ENCODE measurements at regions not wholly inside any gene's neighbourhood (a gene's known extent, or its start where the extent isn't known, plus 50 kb on each side); places are given as distances from the start of the nearest gene placed in this dataset.
"Not testable (repeated sequence)": the region's sequence is repeated elsewhere in the genome, so short reads cannot be mapped to it uniquely, and the experiment has no call there.

DNA sequence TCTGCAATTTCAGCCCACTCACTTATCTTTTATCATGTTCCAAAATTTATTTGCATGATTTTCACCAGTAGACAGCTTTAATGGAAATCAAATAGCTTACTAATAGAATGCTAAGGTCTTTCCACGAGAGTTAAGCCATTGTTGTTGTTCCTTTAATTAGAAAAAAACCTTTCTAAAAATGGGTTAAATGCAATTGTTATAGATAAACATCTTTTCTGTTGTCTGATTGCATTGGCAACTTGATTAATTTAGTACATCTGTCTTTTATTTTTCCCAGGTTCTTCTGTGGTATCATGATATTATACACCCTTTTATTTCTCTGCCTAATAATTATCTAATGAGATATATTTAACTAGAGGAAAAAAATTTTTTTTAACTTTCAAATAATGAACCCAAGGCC, 487.6 kb upstream of the MBL2 start:
- ATAC-seq (no peak), DNase-seq (no peak)
- intact Hi-C loops (cut with micrococcal nuclease) = no loop called here

DNA sequence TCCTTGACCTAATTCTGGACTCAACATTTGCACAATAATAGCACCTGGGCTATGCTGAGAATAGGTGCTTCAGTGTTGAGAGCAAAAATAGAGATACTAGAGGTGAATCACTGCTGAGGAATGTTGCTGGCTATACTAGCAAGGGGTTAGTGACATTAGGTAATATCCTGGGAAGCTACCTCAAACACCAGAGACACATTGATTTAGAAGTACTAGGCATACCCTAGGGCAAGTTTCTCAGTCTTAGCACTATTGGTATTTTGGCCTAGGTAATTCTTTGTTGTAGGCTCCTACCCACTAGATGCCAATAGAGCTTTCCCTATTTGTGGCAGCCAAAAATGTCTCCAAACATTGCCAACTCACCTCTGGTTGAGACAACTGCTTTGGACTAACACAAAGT, 484.0 kb upstream of the MBL2 start:
- intact Hi-C loops (cut with micrococcal nuclease) = no loop called here
- ATAC-seq (peak; percentile 50), DNase-seq (no peak)

DNA sequence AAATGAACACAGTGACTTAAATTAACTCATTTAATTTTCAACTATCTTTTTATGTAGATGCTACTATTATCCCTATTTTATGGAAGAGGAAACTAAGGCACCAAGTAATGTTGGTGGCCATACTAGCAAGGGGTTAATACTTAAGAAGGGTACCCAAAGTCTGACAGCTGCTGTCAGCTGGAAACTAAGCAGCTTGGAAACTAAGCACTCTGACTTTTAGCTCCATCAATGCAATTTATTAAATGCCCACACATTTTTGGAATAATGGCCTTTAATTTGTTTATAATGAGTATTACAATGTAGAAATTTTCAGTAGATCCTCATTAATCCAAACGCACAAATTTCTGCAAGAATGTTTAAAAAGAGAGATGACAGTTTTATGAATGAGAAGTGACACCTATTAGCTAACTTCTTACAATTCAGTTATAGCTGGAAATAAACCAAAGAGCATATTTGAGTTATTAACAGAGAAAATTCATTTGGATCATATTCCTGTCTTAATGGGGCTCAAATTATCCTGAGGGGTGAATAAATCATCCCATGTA, 483.1 kb upstream of the MBL2 start:
- intact Hi-C loops (cut with micrococcal nuclease) = no loop called here
- ATAC-seq (no peak), DNase-seq (no peak)

DNA sequence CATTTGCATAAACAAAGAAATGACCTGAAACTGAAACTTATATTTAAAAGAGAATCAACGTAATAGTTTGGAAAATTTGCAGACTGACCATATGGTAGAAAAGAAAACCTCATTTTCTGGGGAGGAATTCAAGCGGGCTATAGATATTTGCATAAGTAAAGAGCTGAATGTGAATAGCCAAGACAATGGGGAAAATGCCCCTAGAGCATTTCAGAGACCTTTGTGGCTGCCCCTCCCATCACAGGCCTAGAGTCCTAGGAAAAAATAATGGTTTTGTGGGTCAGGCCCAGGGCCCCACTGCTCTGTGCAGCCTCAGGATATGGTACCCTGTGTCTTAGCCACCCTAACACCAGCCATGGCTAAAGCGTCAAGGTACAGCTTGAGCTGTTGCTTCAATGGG, 480.6 kb upstream of the MBL2 start:
- no peak for DNase-seq
- no peak for ATAC-seq
- intact Hi-C loops (cut with micrococcal nuclease) = no loop called here

DNA sequence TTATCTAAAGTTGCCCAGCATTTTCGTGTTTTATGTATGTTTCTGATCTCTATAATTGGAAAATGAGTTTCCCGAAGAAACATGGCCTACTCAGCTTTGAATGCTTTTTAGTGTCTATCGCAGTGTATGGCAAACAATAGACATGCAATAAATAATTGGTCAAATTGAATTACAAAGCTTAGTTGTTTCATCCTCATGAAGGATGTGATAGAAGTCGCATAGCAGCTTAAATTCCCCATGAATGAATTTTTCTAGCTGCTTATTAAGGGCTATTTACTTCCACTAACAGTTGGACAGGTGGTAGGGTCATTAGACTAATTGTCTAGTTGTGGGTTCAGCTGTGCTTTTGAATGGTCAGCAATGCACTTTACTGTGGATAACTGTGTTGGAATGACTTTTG, 467.3 kb upstream of the MBL2 start:
- ATAC-seq = no peak
- DNase-seq = no peak
- intact Hi-C loops (cut with micrococcal nuclease) = no loop called here

DNA sequence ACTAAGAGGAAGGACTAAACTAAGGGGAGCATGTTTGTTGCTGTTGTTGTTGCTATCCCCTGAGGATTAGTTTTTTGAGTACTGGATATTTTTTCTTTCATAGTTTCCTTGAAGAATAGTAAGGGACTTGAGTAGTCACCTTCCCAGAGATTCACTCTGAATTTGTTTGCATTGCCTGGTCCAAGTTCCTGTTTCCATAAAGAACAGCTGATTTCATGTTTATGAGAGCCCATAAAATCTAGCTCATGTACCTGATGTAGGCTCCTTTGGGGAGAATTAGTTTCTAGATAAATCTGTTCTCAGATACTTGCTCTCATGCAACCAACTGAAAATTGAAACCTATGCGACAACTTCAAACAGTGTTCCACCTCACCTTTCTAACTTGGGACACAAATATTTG, 464.4 kb upstream of the MBL2 start:
- intact Hi-C loops (cut with micrococcal nuclease) = no loop called here
- ATAC-seq (no peak), DNase-seq (no peak)

DNA sequence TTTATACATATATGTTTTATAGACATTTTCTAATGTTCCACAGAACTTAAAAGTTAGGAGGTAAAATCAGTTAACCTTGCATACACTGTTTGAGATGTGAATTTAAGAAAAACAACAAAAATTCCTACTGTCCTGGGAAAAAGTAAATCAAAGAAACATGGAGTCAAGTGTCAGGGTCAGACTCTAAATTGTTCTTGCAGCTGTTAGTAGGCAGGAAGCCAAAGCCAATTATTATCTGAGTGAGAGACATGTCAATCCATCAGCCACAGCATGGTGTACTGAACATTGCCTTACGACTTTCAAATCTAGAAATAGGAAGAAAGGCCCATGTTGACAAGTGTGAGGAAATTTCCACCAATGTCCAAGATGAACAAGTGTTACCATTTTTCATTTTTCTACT, 461.2 kb upstream of the MBL2 start:
- intact Hi-C loops (cut with micrococcal nuclease) = no loop called here
- DNase-seq (no peak), ATAC-seq (no peak)

DNA sequence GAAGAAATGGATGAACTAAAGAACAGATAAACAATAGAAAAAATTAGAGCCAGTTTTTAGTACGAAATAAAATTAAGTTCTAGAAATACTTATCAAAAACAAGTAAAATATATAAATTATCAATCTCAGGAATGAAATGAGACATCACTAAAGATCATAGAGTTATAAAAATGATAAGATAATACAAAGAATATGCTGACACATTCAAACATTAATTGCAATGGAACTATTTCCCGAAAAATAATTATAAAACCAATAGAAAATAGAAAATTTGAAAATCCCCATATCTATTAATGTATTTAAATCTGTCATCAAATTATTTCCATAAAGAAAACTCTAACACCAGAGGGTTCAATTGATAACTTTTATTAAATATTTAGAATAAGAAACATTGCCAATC, 458.1 kb upstream of the MBL2 start:
- ATAC-seq (no peak), DNase-seq (no peak)
- intact Hi-C loops (cut with micrococcal nuclease) = no loop called here

DNA sequence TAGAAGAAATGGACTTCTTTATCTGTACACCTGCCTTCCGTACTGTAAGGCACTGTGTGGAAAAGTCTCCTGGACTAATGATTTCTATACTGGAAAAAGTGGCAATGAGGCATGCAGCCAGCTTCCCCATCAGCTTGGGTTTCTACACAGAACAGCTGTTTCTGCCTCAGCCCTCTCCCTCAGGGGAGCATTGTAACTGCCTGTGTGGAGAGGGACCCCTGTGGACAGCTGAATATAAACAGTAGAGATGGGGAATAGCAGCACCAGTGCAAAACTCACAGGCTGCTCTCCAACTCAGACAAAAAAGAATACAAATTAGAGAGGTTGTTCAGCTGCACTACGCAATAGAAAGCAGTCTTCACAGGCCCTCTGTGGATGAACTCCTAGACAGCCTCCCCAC, 451.3 kb upstream of the MBL2 start:
- intact Hi-C loops (cut with micrococcal nuclease) = no loop called here
- ATAC-seq = no peak
- no peak for DNase-seq

DNA sequence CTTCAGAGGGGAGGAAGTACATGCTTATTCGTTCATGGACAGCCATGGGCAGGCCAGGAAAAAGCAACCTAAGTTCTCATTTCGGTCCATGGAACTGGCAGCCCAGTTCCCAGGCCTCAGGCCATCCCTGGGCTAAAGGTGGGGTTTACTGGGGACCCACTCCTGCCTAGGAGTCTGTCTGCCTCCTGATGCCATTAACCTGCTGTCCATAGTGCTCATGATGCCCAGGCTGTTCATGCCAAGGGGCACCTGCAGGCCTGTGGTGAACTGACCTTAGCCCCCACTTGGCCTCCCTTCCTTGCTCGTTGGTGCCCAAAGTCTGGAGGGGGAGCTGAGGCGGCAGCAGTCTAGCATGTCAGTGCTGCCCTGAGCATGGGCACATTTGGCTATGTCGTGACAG, 450.2 kb upstream of the MBL2 start:
- ATAC-seq (no peak), DNase-seq (no peak)
- intact Hi-C loops (cut with micrococcal nuclease) = no loop called here

DNA sequence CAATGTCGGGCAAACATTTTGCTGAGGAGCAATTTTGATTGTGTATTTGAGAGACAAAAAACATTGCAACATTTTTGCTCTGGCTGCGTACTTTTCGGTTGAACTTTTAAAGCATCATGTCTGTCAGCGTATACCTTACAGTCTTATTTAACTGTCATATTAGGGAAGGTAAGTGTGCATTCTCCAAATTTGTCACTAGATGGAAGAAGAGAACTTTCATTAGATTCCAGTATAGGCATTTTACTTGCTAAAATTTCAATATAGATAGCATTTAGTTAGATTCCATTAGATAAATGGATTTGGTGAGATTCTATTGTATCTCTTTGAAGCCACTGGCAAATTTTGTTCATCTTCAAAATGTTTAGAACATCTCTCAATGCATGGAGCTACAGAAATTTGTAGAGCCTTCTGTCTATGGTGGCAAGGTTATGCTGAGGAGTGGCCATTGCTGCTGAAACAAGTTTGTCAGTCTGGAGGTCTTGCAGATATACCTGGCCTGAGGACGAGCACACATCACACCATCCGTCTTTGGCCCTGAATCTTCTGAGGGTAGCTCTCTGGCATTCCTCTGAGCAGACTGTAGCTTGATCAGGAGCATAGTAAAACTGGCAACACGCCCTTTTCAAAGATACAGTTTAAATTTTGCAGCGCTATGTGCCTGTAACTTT, 437.5 kb upstream of the MBL2 start:
- intact Hi-C loops (cut with micrococcal nuclease) = no loop called here
- DNase-seq (no peak), ATAC-seq (no peak)

DNA sequence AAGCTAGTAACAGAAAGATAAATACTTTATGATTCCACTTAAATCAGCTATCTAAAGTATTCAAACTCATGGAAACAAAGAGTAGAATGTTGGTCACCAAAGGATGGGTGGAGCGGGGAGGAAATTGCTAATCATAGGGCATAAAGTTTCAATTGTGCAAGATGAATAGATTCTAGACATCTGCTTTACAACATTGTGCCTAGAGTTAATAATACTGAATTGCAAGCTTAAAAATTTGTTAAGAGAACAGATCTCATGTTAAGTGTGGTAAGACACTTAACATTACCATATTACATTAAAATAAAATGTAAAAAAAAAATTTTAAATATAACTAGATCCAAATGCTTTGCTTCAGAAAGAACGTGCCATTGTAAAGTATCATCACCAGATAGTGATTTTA, 411.1 kb upstream of the MBL2 start:
- DNase-seq (no peak), ATAC-seq (no peak)
- intact Hi-C loops (cut with micrococcal nuclease) = no loop called here

DNA sequence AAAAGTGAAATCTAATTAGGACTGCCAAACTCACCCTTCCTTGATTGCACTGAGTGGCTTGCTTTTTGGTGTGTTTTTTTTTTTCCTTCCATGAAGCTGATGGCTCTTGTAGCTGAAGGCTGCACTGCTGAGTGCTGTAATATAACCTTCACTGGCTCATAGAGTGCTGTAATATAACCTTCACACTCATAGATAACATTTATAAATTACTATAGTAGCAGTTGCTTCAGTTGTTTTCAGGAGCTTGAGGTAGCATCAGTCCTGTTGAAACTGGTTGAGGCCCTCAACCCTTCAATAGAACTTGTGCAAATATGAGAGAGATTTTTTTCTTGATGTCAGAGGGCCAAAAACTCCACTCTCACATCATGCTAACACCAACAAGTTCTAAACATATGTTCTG, 404.9 kb upstream of the MBL2 start:
- intact Hi-C loops (cut with micrococcal nuclease) = no loop called here
- ATAC-seq = no peak
- no peak for DNase-seq

DNA sequence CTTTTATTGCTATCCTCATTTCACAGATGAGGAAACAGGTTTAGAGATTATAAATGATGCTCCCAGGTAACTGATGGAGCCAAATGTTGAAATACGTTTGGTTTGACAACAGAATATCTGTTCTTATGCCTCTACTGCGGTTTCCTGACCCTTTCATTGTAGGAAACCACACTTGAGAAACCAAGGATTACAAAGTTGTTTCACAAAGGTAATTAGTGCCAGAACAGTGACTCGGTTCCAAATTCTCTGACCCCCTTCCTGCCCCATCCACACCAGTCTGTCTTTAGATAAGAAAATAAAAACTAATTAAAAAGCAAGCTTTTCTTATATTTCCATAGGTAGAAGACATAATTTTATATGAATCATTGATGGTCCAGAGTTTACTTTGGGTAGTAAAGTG, 393.7 kb upstream of the MBL2 start:
- ATAC-seq = no peak
- DNase-seq = no peak
- intact Hi-C loops (cut with micrococcal nuclease) = no loop called here

DNA sequence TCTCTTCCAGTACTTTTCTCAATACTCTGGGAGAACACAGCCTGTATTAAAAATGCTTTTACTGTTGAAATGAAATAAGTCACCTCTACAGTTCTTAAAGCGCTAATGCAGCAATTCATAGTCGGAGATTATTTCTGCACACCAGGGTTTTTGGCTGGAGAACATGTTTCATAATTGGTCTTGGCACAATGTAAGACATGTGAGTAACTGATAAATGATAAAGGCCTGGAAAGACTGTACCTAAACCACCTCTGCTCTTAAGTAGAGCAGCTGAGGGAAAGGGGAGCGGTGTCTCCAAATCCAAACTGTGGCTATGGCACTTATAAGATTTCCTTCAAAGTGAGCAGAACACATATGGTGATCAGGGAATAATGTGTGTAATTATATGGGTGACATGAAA, 390.3 kb upstream of the MBL2 start:
- intact Hi-C loops (cut with micrococcal nuclease) = no loop called here
- peak; percentile 74 for ATAC-seq
- no peak for DNase-seq

DNA sequence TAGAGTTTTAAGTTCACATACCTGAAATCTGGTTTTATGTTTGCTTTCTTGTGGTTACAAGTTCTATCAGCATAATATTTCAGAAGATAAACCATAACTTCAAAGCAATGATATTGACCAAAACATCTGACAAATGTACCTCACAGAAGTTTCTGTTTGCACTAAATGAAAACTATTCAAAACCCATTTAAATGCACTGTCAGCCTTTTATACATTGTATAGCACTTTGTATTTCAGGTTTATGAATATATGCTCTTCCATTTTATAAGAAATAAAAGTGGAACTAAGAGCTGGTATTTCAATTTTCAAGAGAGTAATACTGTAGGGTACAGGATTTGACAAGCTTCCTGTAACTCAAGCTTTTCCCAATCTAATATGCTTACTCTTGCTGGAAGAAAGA, 388.6 kb upstream of the MBL2 start:
- intact Hi-C loops (cut with micrococcal nuclease) = no loop called here
- ATAC-seq = no peak
- DNase-seq = no peak

DNA sequence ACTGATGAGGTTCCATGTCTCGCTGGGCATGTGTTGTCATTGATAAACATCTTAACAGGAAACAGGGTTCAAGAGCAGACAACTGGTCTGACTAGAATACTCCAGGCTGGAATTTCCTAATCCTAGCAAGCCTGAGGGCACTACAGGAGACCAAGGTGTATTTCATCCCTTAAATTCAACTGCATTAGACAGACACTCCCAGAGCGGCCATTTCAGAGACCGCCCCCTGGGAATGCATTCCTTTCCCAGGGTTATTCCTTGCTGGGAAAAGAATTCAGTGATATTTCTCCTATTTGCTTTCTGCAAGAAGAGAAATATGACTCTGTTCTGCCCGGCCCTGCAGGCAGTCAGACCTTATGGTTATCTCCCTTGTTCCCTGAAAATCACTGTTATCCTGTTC, 383.1 kb upstream of the MBL2 start:
- DNase-seq; intact Hi-C loops (cut with micrococcal nuclease); ATAC-seq: not testable (repeated sequence)

DNA sequence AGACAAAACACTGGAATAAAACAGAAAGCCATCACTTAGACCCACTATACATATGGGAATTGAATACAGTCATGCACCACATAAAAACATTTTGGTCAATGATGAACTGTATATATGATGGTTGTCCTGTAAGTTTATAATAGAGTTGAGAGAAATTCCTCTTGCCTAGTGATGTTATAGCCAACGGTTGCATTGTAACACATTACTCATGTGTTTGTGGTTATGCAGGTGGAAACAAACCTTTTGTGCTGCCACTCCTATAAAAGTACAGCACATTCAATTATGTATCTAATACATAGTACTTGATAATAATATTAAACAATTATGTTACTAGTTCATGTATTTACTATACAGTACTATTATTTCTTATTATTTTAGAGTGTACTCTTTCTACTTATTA, 381.2 kb upstream of the MBL2 start:
- DNase-seq (no peak), ATAC-seq (no peak)
- intact Hi-C loops (cut with micrococcal nuclease) = no loop called here

DNA sequence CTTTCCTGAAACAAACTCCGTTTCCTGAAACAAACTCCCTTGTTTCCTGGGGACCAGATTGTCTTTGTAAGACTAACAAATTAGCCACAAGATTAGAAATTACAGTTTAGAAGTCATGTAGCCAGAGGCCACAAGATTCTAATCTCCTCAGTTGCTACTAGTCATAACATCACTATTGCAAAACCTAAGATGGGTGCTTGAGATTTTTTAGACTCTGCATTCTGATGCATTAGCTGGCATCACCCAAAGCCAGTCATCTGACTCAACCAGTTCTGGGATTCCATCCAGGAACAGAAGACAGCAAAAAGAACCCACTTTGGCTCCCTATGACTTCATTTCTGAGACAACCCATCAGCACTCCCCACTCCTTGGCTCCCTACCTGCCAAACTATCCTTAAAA, 367.9 kb upstream of the MBL2 start:
- DNase-seq (no peak), ATAC-seq (no peak)
- intact Hi-C loops (cut with micrococcal nuclease) = no loop called here

DNA sequence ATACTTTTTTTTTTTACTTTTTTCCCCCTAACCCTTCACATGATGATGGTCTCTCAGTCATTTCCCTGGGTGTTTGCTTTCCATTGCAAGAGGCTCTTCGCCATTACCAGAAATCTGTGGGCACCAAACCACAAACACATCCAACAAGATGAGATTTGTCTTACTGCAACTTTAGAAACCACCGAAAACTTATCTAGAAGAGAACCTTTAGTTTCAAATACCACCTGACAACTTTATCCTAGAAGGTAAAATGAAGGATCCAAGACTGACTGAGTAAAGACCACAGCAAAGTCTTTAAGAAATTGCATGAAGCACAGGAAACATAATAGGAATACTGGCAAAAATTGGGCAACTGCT, 363.3 kb upstream of the MBL2 start:
- DNase-seq (no peak), ATAC-seq (no peak)
- intact Hi-C loops (cut with micrococcal nuclease) = no loop called here

DNA sequence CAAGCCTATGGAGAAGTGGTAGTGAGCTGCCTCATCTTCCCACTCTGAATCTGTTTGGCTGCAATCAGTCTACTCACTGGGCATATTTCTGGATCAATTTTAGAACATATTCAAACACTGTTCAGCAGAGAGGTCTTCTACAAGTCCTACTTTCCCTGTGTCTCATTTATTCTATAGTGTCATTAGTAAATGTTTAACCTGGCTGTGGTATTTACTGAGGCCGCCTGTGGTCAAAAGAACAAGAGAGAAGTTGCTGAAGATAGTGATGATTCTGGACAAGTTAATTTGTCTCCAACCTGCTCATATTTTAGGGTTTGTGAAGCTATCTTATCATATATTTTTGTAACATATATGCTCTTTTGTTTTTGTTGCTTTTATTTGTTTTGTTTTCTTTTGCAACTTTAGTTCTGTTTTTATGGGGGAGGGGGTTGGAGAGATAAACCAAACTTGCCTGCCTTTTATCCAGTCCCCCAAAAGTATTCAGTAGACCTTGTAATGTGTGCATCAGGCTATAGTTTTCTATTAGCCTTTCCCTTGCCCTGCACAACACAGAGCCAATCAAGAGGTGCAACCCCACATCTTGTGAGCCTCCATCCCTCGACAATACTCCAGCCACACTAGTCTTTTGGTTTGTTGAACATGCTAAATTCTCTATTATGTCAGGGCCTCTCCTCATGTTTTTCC, 362.8 kb upstream of the MBL2 start:
- ATAC-seq (no peak), DNase-seq (no peak)
- intact Hi-C loops (cut with micrococcal nuclease) = no loop called here
